LNCaP clone FGC (cell line): ENCODE measurements at regions not wholly inside any gene's neighbourhood (a gene's known extent, or its start where the extent isn't known, plus 50 kb on each side); places are given as distances from the start of the nearest gene placed in this dataset.

Experiments used
- DNase-seq: peaks from one replicate; pipeline ENCODE4 v3.0.0-alpha.2; 2011; ENCODE audit warnings: low read depth
- H3K4me3 ChIP-seq: 2 replicates; pipeline ENCODE4 v1.5.1; 2011; ENCODE audit warnings: mild to moderate bottlenecking, low read depth, low read length, control low read depth
- CTCF ChIP-seq: IDR thresholded peaks from 2 replicates; pipeline ENCODE4 v1.5.1; 2012; ENCODE audit warnings: mild to moderate bottlenecking; ENCODE audit not compliant: control insufficient read depth, insufficient read depth; ENCODE audit errors: extremely low read depth

- TF ChIP-seq CTCF: no peak
- no peak overlapping the region for H3K4me3 ChIP-seq
- no peak for DNase-seq
These were observed 76.5 kb upstream of the APCDD1 start for GRCh38 chr18:10377956-10378355.

- no peak for DNase-seq
- TF ChIP-seq CTCF: no peak
These were observed 75.6 kb upstream of the APCDD1 start for GRCh38 chr18:10378688-10379420.

GRCh38 chr18:10379522-10379921 is 74.9 kb upstream of the APCDD1 start:
- no peak overlapping the region for H3K4me3 ChIP-seq
- no peak for DNase-seq
- no peak for TF ChIP-seq CTCF

More at GRCh38 chr18:10378688-10379420, 75.6 kb upstream of the APCDD1 start:
- H3K4me3 ChIP-seq: no peak overlapping the region

GRCh38 chr18:10381516-10381915 is 72.9 kb upstream of the APCDD1 start:
- TF ChIP-seq CTCF: no peak
- H3K4me3 ChIP-seq: no peak overlapping the region
- no peak for DNase-seq

GRCh38 chr18:10381951-10382350 is 72.5 kb upstream of the APCDD1 start:
- TF ChIP-seq CTCF: no peak
- no peak for DNase-seq
- no peak overlapping the region for H3K4me3 ChIP-seq

- no peak overlapping the region for H3K4me3 ChIP-seq
- DNase-seq: no peak
- no peak for TF ChIP-seq CTCF
These were observed 68.4 kb upstream of the APCDD1 start for GRCh38 chr18:10386049-10386448.

- no peak overlapping the region for H3K4me3 ChIP-seq
- no peak for DNase-seq
- no peak for TF ChIP-seq CTCF
These were observed 67.5 kb upstream of the APCDD1 start for GRCh38 chr18:10386956-10387355.
